Fibroblast of pulmonary artery (primary cell): ENCODE measurements at regions not wholly inside any gene's neighbourhood (a gene's known extent, or its start where the extent isn't known, plus 50 kb on each side); places are given as distances from the start of the nearest gene placed in this dataset.

ENCODE experiments used
- DNase-seq: peaks from one replicate; pipeline ENCODE4 v3.0.0-alpha.2; 2010; ENCODE audit warnings: low read depth
- H3K4me3 ChIP-seq: replicated peaks from 2 replicates; pipeline ENCODE4 v1.5.1; 2011; ENCODE audit warnings: low read depth, mild to moderate bottlenecking, control low read depth, low read length, moderate library complexity
- TF ChIP-seq, protein P1 (sequence below): IDR thresholded peaks from 2 replicates; pipeline ENCODE4 v1.5.1; 2011; ENCODE audit warnings: mild to moderate bottlenecking, control low read depth, low read length, inconsistent platforms; ENCODE audit errors: missing control alignments

- DNase-seq = peak; percentile 32
- TF ChIP-seq, protein P1, sequence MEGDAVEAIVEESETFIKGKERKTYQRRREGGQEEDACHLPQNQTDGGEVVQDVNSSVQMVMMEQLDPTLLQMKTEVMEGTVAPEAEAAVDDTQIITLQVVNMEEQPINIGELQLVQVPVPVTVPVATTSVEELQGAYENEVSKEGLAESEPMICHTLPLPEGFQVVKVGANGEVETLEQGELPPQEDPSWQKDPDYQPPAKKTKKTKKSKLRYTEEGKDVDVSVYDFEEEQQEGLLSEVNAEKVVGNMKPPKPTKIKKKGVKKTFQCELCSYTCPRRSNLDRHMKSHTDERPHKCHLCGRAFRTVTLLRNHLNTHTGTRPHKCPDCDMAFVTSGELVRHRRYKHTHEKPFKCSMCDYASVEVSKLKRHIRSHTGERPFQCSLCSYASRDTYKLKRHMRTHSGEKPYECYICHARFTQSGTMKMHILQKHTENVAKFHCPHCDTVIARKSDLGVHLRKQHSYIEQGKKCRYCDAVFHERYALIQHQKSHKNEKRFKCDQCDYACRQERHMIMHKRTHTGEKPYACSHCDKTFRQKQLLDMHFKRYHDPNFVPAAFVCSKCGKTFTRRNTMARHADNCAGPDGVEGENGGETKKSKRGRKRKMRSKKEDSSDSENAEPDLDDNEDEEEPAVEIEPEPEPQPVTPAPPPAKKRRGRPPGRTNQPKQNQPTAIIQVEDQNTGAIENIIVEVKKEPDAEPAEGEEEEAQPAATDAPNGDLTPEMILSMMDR = no peak
- no peak overlapping the region for H3K4me3 ChIP-seq
Observed at GRCh38 chr15:47587940-47588802, 129.1 kb upstream of the SEMA6D start.

DNA sequence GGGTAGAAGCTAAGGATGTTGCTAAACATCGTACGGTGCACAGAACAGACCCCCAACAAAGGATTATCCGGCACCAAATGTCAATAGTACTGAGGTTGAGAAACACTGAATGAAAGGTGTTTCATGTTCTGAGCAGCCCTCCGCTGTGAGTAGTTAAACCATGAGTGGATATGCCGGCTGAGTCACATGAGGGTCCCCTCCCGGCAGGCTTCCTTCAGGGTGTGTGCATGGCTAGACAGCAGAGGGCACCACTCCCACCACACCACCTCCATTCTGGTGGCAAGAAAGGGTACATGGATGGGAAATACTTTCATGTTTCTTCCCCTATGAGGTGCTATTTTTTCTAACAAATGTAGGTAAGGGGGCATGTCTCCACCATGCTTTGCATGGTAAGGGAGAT, 128.3 kb upstream of the SEMA6D start:
- no peak for DNase-seq
- no peak overlapping the region for H3K4me3 ChIP-seq
- TF ChIP-seq, protein P1 = no peak

DNA sequence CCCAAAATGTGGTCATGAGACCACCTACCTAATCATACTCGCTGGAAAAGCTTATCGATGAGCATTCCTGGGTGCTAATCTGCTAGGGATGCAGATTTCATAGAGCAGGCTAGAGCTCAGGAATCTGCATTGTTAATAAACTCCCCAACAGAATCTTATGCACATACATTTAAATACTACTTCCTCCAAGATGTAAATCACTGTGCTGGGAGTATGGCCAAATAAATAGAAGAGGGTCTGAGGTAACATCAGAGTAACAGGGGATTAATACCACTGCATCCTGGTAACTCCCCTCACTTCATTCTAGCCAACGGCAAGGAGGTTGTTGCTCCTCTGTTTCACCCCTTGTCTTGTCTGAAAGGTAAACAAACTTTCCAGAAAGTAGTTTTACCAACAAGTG, 118.3 kb upstream of the SEMA6D start:
- DNase-seq = no peak
- TF ChIP-seq, protein P1 = no peak
- no peak overlapping the region for H3K4me3 ChIP-seq

GRCh38 chr15:47599806-47600205, 117.5 kb upstream of the SEMA6D start:
- no peak for DNase-seq
- TF ChIP-seq, protein P1 = no peak
- H3K4me3 ChIP-seq = no peak overlapping the region

DNA sequence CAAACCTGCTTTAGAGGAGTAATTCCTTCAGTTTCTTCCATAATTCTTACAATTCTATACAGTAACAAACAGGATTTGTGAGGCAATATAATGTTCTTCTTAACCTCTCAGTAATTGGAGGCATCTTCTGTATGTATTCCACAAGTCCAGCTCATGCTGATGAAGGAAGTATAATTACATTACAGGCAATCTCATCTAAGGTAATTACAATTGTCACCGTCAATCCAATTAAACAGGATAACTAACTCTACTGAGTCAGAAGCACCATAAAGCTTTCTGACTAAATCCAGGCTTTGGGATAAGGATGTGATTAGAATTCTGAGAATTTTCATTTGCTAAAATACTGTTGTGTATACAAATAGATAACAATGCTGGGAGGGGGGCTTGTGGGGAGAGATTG, 115.2 kb upstream of the SEMA6D start:
- H3K4me3 ChIP-seq = no peak overlapping the region
- DNase-seq = no peak
- TF ChIP-seq, protein P1 = no peak

DNA sequence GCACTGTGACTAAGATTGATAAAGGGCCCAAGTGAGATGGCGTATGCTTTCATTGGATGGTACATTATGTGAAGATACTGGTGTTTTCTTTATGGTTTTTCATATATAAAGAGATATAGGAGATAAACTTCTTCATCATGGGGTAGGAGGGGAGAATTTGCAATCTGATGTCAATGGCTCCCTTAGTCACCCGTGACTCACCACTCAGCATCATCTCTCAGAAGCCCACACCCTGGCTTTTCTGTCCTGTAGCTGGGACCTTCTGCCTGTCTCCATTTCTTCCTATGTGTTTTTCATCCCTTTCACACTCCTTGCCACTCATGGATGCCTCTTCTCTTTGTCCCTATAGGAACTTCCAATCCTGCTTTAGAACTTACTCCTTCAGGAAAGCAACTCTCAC, 114.3 kb upstream of the SEMA6D start:
- TF ChIP-seq, protein P1 = no peak
- no peak for DNase-seq
- no peak overlapping the region for H3K4me3 ChIP-seq

- DNase-seq = peak; percentile 45
- TF ChIP-seq, protein P1 = no peak
- no peak overlapping the region for H3K4me3 ChIP-seq
Observed at GRCh38 chr15:47607695-47608094, 109.6 kb upstream of the SEMA6D start.
